GM12874 (cell line): ENCODE measurements at regions not wholly inside any gene's neighbourhood (a gene's known extent, or its start where the extent isn't known, plus 50 kb on each side); places are given as distances from the start of the nearest gene placed in this dataset.

Source experiments
- CTCF ChIP-seq: IDR thresholded peaks from 2 replicates; pipeline ENCODE4 v1.5.1; 2011; ENCODE audit warnings: low read depth, mild to moderate bottlenecking, control low read depth, low read length, moderate library complexity; ENCODE audit not compliant: insufficient read depth

GRCh38 chr4:31379364-31379763, 659.2 kb downstream of the PCDH7 start:
- TF ChIP-seq CTCF, result no peak

- TF ChIP-seq CTCF, result no peak
Measured at GRCh38 chr4:31383767-31384166, 663.6 kb downstream of the PCDH7 start.

- TF ChIP-seq CTCF, result no peak
Measured at GRCh38 chr4:31390849-31391248, 670.7 kb downstream of the PCDH7 start.

- TF ChIP-seq CTCF, result no peak
Measured at GRCh38 chr4:31391976-31392375, 671.8 kb downstream of the PCDH7 start.

GRCh38 chr4:31392923-31393322, 672.8 kb downstream of the PCDH7 start:
- TF ChIP-seq CTCF, result no peak

GRCh38 chr4:31408121-31408520, 688.0 kb downstream of the PCDH7 start:
- no peak for TF ChIP-seq CTCF

- TF ChIP-seq CTCF, result no peak
Measured at GRCh38 chr4:31411565-31411964, 691.4 kb downstream of the PCDH7 start.

GRCh38 chr4:31415629-31416028, 695.5 kb downstream of the PCDH7 start:
- no peak for TF ChIP-seq CTCF
